HepG2 (cell line): ENCODE measurements at regions not wholly inside any gene's neighbourhood (a gene's known extent, or its start where the extent isn't known, plus 50 kb on each side); places are given as distances from the start of the nearest gene placed in this dataset.

Experiments used
- CTCF ChIP-seq: sonication (generic); formaldehyde crosslinking; IDR thresholded peaks from 2 replicates; pipeline ENCODE4 v1.5.0; 2020; ENCODE audit warnings: mild to moderate bottlenecking, missing genetic modification reagents, moderate library complexity
- TAF1 ChIP-seq: sonication (generic); formaldehyde crosslinking; IDR thresholded peaks from 2 replicates; pipeline ENCODE4 v1.4.0; 2020; ENCODE audit warnings: missing genetic modification reagents
- TARDBP ChIP-seq: sonication (generic); formaldehyde crosslinking; IDR thresholded peaks from 2 replicates; pipeline ENCODE4 v1.8.0; 2022; ENCODE audit warnings: mild to moderate bottlenecking, missing genetic modification reagents
- ZFY ChIP-seq: sonication (generic); formaldehyde crosslinking; IDR thresholded peaks from 2 replicates; pipeline ENCODE4 v1.4.0; 2020; ENCODE audit warnings: missing genetic modification reagents
- ZNF607 ChIP-seq: sonication (generic); formaldehyde crosslinking; IDR thresholded peaks from 2 replicates; pipeline ENCODE4 v1.5.1; 2020; ENCODE audit warnings: missing genetic modification reagents, mild to moderate bottlenecking, borderline replicate concordance

GRCh38 chr5:87101321-87101720 lies 166.4 kb upstream of the RASA1 start:
- TF ChIP-seq ZFY = no peak
- no peak for TF ChIP-seq CTCF
- no peak for TF ChIP-seq TARDBP (CRISPR knock-in tag)
- no peak for TF ChIP-seq ZNF607 (CRISPR knock-in tag)
- TF ChIP-seq TAF1 (CRISPR knock-in tag) = no peak
